ENCODE measurements at regions not wholly inside any gene's neighbourhood (a gene's known extent, or its start where the extent isn't known, plus 50 kb on each side); places are given as distances from the start of the nearest gene placed in this dataset.
"Not testable (repeated sequence)": the region's sequence is repeated elsewhere in the genome, so short reads cannot be mapped to it uniquely, and the experiment has no call there.

DNA sequence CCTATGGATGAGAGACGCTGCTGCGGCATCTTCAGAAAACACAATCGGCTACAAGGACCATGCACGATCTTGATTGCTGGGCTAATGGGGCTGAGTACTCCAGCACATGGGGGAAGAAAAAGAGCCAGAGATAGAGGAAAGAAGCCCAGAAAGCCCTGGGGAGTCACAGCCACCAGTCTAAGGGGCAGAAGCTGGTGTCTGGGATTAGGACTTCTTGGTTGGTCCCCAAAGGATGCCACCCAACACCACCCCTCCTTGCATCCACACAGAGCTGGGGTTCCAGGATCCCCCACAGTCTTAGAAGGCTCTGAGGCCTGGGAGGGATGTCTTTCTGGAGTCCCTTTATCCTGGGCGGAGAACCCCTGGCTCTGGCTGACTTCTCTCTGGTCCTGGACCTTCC, 98.4 kb upstream of the TARDBP start:
- no peak for DNase-seq

DNA sequence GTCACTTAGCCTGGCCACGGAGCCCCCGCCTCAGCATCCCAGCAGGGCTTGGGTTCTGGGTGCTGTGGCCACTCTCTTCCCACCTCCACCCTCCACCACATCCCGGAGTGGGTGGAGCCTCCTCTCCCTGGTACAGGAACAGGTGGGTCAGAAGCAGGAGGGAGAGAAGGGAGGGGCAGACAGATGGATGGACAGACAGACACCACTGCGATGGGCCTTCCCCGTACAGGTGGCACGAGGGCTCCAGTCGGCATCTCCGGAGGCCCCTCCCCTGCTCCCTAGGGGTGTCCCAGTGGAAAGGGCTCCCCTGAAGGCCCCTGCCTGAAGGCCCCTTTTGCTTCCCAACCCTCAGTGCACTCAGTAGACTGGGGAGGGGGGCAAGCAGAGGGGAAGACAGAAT, 96.9 kb upstream of the TARDBP start:
- no peak for DNase-seq

DNA sequence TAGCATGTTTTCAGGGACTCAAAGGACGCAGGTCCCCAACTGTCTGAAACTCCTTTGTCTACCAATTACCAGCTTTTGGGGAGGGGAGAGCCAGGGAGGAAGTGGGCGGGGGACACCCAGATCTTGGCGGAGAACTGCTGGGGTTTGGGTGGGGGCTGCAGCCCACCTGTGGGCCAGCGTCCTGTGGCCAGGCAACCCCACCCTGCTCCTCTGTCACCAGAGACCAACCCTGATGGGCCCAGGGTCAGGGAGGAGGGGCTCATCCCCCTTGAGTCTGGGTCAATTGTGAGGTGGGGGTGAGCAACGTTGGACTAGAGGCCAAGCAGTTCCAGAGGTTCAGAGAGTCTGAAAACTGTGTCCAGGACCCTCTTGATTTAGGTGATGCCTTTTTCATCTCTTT, 96.1 kb upstream of the TARDBP start:
- DNase-seq: no peak

DNA sequence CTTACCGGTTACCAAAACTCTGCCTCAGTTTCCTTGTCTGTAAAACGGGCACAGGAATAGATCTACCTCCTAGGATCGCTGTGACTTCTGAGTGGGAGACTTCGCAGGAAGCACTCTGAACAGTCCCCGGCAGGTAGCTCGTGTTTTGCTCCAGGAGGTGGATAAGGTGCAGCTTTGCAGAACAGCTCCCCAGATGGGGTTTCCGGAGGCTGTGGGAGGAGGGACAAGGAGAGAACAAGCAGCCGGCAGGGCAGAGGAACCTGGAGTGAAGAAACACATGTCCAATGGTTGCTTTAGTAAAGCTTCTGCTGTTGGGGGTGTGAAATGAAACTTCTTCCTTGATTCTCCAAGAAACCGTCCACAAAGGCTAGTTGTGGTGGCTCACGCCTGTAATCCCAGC, 95.5 kb upstream of the TARDBP start:
- DNase-seq: no peak

DNA sequence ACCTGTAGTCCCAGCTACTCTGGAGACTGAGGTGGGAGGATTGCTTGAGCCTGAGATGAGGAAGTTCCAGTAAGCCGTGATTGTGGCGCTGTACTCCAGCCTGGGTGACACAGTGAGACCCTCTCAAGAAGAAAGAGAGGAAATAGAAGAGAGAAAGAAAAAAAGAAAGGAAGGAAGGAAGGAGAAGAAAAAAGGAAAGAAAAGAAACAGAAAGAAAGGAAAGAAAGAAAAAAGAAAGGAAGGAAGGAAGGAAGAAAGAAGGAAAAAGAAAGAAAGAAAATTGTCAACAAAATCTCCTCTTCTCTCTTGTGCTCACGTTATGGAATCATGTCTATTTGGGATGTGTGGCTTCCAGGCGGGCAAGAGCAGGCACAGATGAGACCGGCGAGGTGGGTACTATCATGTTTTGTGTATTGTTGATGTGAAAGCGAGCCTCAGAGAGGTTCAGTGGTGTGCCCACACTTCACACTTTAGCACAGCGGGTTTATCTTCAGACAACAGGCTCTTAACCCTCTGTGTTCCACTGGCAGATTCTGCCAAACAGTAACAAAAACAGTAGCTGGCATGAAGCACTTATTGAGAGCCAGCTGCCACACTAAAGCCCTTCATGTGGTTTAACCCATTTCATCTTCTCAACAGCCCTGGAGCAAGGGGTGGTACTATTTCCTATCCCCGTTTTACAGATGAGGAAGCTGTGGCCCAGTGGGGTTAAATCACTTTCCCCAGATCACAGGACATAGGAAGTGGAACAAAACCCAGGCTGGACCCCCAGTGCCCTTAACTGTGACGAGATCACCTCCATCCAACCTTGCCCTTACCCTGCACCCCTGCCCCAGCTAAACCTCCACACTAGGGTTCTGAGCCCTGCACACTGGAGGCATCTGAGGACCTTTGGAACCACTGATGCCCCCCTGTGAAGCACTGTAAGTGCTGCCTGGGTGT, 94.7 kb upstream of the TARDBP start:
- DNase-seq: no peak

DNA sequence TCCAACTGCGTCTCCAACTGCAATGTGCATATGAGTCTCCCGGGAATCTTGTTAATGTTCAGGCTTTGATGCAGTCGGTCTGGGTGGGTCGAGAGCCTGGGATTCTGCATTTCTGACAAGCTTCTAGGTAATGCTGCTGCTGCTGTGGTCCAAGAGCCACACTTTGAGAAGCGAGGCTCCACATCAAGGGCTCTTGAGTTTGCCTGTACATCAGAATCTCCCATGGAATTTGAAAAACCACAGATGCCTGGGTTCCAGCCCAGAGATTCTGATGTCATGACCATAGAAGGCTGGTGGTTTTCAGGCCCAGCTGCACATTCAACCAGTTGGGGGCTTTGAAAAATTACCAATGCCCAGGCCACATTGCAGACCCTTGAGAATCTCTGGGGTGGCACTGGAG, 93.9 kb upstream of the TARDBP start:
- no peak for DNase-seq

DNA sequence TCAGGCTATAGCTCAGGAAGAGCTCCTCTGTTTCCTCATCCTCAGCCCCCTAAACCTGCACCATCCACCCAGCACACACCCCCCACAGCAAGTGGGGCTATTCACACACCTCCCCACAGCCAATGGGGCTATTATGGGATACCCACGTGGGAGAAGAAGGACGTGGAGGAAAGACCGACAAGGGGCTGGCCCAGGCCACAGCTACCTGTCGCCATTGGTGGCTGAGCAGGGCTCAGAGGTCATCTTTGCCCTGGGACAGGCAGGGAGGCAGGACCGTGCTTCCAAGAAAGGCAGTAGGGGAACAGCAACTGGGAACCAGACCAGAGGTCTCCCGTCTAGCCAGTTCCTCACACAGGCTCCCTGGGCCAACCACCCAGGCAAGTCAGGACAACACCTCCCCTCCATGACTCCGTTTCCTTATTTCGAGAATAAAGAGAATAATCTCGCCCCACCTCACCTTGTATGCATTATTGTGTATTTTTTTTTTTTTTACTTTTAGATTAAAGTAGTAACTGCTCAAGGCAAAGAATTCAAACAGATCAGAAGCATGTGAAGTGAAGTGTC, 92.3 kb upstream of the TARDBP start:
- no peak for DNase-seq

DNA sequence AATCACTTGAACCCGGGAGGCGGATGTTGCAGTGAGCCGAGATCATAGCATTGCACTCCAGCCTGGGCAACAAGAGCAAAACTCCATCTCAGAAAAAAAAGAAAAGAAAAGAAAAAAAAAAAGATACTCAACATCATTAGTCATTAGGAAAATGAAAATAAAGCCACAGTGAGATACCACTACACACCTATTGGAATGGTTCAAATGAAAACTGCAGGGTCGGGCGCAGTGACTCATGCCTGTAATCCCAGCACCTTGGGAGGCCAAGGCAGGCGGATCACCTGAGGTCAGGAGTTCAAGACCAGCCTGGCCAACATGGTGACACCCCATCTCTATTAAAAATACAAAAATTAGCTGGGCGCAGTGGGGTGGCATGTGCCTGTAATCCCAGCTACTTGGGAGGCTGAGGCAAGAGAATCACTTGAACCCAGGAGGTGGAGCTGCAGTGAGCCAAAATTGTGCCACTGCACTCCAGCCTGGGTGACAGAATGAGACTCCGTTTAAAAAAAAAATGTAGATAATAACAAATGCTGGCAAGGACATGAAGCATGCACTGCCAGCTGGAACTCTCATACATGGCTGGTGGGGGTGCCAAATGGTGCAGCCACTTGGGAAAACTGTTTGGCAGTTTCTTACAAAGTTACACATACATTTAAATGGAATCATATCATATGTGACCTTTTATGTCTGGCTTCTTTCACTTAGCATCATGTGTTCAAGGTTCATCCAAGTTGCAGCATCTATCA, 90.0 kb upstream of the TARDBP start:
- not testable (repeated sequence) for DNase-seq

DNA sequence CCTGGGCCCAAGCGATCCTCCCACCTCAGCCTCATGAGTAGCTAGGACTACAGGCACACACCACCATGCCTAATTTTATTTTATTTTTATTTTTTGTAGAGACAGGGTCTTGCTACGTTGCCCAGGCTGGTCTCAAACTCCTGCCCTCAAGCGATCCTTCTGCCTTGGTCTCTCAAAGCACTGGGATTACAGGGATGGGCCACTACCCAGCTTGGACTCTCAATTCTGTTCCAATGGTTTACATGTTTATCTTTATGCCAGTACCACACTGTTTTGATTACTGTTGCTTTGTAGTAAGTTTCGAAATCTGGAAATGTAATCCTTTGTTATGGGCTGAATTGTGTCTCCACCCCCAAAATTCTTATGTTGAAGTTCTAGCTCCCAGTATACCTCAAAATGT, 88.4 kb upstream of the TARDBP start:
- DNase-seq: no peak

DNA sequence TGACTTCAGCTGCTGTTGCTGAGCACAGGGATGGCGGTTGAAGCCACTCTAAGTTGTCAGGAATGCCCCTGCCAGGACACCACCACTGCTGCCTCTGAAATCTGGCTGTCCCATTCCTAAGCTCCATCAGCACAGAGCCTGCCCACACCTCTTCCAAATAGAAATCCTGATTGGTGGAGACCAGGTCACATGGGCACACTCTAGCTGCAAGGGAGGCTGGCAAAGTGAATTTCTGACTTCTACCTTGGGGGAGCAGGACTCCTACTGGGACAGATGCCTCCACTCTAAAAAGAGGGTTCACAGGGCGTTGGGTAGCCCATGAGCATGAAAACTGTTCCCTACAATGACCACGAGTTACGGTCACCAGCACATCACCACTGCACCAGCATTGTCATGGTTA, 83.8 kb upstream of the TARDBP start:
- DNase-seq: no peak

DNA sequence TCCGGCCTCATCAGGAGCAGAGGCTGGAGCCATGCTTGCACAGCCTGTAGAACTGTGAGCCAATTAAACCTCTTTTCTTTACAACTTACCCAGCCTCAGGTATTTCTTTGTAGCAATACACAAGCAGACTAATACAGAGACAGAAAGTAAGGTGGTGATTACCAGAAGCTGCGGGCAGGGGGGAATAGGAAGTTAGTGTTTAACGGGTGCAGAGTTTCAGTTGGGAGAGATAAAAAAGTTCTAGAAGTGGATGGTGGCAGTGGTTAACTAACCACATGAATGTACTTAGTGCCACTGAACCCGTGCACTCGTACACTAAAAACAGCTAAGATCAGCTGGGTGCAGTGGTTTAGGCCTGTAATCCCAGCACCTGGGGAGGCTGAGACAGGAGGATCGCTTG, 80.4 kb upstream of the TARDBP start:
- DNase-seq: no peak

DNA sequence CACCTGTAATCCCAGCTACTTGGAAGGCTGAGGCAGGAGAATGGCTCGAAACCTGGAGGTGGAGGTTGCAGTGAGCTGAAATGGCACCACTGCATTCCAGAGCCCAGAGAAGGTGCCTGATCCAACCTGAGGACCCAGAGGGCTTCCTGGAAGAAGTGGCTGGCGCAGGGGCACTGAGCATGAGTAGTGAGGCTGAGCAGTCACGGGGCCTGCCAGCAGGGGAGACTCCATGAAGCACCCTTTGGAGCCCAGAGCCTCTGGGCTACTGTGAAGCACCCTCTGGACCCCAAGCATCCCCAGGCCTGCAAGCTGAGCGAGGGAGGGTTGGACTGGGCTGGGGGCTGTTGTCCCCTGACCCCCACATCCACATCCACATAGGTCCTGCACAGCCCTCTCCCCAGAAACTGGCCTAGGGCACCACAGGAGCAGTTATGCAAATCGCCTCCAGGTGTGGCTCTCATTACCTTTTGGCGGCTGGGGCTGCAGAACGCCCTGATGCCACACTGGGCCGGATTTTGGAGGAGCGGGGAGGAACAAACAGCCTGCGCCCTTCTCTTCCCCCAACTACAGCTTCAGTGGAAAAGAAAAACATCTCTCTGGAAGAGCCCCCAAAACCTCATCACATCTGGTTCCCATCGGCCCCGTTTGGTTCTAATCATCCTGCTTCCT, 78.2 kb upstream of the TARDBP start:
- DNase-seq: no peak

DNA sequence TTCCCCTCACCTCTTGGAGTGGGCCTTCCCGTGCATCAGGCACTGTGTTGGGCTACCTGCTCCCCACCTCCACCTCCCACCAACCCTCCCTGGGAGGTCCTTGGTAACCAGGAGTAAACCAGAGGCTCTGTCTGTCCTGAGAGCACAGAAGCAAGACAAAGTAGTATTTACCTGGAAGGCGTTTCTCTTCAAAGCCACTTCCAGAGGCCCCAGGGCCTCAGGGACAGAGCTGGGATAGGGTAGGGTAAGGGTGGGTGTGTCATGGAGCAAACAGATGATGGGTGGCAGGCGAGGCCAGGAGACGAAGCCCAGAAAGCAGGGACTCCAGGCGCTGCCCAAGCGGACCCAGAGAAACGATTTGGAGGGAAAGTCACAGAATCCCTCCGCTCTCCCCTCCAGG, 77.2 kb upstream of the TARDBP start:
- no peak for DNase-seq

DNA sequence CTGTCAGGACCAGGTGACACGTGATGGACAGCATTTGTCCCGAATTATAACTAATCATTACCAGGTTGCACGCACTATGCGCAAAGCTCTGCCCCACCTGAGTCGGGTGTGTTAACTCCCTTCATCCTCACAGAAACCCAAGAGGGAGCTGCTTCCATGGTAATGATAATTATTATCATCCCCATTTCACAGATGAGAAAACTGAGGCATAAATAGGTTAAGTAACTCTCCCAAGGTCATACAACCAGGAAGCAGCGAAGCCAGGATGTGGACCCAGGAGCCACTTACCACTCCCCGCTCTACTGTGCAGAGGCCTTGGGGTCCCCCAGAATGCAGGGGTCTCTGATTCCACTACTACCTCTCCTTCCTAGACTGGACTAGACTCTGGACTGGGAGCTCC, 76.7 kb upstream of the TARDBP start:
- DNase-seq: no peak

DNA sequence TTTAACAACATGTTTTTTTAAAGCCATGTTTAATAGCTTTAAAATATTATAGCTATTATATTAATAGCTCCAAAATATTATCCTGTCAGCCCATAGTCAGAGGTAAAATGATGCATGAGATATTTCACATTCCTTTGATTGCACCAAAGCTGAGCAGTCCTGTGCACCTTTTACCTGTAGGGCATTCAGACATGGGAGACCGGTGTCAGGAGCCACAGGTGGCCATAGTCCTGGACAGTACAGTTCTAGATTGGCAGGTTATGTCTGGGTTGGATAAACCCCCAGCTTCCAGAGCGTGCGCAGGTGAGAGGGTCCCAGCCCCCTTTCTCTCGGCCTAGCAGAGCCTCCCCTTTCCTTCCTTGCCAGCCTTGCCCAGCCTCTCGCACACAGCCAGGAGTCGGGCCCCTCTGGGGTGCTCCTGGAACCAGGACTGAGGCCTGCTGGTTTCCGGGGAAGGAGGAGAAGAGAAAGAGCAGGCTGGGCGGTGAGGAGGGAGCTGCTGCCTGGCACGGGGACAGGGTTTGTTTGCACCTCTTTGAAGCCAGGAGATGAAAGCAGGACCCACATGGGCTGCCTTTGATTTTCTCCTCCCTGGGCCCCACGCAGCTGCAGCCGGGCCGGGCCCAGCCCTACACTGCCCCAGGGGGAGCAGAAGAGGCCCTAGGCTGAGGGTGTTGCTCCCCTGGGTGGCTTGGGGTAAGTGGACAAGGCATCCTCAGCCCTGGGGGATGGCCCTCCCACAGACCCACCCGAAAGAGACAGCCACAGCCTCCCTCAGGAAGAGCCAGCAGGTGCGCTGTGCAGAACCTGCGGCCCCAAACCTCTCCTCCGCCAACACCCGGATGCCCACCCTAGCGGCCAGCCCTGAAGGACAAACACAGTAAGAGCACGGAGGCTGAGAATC, 75.2 kb upstream of the TARDBP start:
- DNase-seq: no peak

DNA sequence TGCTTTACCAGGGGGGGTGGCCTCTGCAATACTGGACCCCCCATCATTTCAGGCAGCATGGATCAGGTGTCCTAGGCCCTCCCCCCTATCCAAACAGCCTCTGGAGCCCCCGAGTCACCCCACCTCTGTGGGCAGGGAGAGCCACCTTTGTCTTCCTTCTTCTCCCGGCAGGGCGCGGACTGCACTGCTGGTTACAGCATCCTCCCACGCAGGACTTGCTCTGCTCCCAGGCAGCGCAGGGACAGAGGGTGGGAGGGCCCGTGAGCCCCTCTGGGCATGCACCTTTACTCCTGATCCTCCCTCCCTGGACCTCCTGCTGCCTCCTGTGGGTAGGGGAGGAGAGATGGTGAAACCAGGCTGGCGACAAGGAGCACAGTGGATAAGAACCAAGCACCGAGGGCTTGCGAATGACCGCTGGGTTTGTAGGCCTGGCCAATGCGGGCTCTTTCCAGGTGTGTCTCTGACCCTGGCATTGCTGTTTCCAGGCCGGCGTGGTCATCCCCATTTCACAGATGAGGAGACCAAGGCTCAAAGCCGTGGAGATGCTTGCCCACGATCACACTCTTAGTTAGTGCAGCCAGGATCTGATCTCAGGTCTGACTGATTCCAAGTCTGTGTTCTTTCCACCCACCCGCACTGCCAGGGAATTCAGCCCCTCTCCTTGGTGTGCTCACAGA, 73.6 kb upstream of the TARDBP start:
- no peak for DNase-seq

DNA sequence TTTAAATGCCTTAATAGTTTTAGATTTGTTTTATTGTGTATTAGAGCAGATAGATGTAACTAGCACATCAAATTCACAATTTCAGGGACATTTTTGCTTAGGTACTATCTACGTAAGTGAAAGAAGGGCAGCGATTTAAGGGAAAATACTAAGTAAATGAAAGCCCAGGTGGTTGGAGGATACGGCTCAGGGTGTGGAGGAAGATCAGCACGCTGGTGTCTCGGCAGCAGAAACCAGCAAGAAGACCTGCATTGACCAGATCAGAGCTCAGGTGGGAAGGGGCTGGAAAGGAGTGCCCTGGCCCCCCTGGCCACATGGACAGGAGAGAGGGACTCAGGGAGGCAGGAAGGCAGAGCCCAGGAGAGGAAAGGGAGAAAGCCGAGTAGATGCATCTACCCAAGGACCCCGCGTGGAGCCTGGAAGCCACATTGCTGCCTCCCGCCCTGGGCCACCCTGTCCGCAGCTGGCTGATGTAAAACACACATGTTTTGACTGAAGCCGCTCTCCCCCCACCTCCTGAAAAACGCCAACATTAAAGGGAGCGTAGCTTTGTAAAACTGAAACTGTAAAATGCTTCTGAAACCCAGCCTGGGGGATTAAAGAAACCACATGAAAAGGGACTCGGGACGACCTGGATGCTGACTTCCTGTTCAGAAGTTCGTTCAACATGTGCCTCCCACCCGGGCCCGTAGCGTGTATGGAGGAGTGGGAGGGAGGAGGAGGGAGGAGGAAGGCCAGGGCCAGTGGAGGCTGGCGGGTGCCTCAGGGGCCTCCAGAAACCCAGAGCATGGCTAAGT, 72.6 kb upstream of the TARDBP start:
- peak; percentile 77 for DNase-seq

DNA sequence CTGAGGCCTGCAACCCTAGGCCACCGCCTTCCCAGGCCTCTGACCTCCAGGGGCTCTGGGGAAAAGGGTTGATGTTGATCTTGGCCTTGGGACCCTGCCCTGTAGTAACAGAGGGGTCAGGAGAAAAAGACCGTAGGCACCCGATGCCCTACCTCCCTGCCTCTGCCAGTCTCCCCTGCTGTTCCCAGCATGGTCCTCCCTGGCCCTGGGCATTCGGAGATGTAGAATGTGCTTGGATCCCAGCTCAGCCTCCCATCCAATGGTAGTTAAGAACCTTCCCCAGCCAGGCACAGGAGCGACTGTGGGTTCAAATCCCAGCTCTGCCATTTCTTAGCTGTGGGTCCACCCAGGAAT, 72.0 kb upstream of the TARDBP start:
- no peak for DNase-seq

DNA sequence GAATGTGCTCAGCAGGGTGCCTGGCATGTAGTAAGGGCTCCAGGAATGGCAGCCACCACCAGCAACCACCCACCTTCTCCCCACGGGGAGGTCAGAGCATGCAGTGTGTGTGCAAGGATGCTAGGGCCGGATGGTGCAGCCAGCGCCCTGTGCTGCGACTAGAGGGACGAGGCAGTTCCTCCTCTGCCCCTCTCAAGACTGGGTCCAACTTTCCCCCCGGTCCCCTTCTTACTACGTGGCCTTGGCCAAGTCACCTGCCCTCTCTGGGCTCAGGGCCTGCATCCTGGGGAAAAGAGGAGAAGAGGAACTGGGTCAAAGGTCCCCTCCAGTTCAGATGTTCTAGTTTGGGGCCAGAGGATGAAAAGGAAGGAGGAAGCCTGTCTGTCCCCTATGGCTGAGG, 71.6 kb upstream of the TARDBP start:
- DNase-seq: no peak

DNA sequence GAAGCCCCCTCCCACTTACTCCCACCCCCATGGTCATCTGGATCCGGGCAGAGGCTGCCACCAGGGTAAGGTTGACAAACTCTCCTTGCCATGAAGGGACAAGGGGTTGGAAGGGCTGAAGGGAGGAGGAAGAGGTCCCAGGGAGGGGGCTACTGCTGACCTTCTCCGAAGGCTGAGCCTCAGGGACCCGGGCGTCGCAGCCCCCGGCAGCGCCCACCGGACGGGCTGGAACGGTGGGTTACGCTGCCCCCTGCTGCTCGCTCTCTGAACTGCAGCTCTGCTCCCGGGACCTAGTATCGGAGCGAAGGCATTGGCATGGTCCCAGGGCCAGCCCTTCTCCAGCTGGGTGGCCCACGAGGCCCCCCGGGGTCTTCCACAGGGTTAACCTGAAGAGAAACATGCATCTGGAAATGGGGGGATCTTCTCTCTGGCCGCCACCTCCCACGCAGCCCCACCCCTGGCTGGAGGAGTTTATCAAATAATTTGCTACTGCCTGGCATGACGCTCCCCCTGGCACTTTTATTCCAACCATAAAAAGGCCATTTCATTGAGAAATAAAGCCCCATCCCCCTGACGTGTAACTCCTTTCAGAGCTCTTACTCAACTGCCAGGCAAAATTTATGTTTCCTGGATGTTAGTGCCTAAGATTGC, 70.4 kb upstream of the TARDBP start:
- peak; percentile 93 for DNase-seq

DNA sequence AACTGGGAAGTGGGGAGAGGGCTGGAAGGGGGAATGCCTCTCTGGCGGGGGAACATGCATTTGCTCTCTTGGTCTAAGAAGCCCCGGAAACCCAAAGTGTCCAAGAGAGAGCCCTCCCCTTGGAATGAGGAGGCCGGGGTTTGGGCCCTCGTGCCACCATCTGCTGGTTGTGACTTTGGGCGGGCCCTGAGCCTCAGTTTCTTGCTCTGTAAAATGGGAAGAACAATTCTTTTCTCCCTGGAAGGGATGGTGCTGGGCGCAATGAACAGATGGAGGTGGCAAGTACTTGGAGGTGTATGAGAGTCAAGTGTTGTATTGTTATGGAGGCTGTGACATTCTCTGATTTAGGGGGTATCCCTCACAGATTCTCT, 69.9 kb upstream of the TARDBP start:
- no peak for DNase-seq
